Mucosa of descending colon (tissue), 3 donors: ENCODE measurements at regions not wholly inside any gene's neighbourhood (a gene's known extent, or its start where the extent isn't known, plus 50 kb on each side); places are given as distances from the start of the nearest gene placed in this dataset.

Experiments used
- ATAC-seq: fragments of 200-7000 bp; cut with Tn5 transposase; one replicate; pipeline ENCODE4 v1.9.1; 2020; ENCODE audit warnings: mild to moderate bottlenecking, moderate library complexity
- DNase-seq, 3 donors: peaks; one replicate each; pipeline ENCODE4 v3.0.0-alpha.2; 2020
- H3K36me3 ChIP-seq: fragments of 200-600 bp; one replicate; pipeline ENCODE4 v1.8.0; 2021; ENCODE audit warnings: low read depth, mild to moderate bottlenecking
- H3K4me1 ChIP-seq: fragments of 200-600 bp; one replicate; pipeline ENCODE4 v1.8.0; 2021; ENCODE audit warnings: low read depth, mild to moderate bottlenecking
- H3K4me3 ChIP-seq: fragments of 200-600 bp; one replicate; pipeline ENCODE4 v1.8.0; 2021; ENCODE audit warnings: mild to moderate bottlenecking
- H3K9me3 ChIP-seq: fragments of 200-600 bp; one replicate; pipeline ENCODE4 v1.8.0; 2021; ENCODE audit warnings: mild to moderate bottlenecking
- intact Hi-C, 2 donors: fragments of 100-400 bp; cut with DNase I in 1 of 2; cut with micrococcal nuclease in 1 of 2; formaldehyde crosslinking; loops; one replicate each; pipeline versions ENCODE4 v1.11.0 to v1.11.1; 2022; cut with DNase I, micrococcal nuclease
- TF ChIP-seq, protein P1 (sequence below): fragments of 200-600 bp; IDR thresholded peaks from one replicate; pipeline ENCODE4 v1.8.0; 2022; ENCODE audit warnings: antibody characterized with exemption, mild to moderate bottlenecking
- donor health status: DM: no; HTN: no; CAD: no; lungs with moderate emphysema.
- donor health status: DM: no; HTN: no; CAD: no.
- donor health status: DM: no; HTN: yes; CAD: no.

DNA sequence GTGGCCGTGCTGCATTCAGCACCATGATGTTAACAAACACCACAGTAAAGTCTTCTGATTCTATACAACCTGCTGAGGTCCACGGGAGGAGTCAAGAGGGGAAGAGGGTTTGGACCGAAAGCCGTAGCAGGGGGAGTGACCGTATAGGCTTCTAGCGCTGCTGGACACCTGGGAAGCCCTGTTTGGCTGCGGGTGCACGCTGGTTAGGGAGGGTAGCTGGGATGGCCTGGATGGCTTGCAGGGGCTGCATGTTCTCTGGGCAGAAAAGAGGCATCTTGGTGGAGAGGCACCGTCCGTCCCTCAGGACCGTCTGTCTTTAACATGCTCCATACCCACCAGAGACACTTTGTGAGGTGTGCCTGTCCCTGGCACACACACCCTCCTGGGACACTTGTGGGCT lies 251.0 kb upstream of the IRX1 start:
- DNase-seq = no peak
- ATAC-seq = no peak
- no peak overlapping the region for H3K4me3 ChIP-seq
- intact Hi-C loops = no loop called here
- H3K9me3 ChIP-seq = peaks cover 19% of the 10 kb centered on the region
- H3K36me3 ChIP-seq = no peaks in the 10 kb centered on the region
- H3K4me1 ChIP-seq = no peaks in the 10 kb centered on the region
- TF ChIP-seq, protein P1, sequence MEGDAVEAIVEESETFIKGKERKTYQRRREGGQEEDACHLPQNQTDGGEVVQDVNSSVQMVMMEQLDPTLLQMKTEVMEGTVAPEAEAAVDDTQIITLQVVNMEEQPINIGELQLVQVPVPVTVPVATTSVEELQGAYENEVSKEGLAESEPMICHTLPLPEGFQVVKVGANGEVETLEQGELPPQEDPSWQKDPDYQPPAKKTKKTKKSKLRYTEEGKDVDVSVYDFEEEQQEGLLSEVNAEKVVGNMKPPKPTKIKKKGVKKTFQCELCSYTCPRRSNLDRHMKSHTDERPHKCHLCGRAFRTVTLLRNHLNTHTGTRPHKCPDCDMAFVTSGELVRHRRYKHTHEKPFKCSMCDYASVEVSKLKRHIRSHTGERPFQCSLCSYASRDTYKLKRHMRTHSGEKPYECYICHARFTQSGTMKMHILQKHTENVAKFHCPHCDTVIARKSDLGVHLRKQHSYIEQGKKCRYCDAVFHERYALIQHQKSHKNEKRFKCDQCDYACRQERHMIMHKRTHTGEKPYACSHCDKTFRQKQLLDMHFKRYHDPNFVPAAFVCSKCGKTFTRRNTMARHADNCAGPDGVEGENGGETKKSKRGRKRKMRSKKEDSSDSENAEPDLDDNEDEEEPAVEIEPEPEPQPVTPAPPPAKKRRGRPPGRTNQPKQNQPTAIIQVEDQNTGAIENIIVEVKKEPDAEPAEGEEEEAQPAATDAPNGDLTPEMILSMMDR = no peak

GRCh38 chr5:3343911-3344310 lies 251.7 kb upstream of the IRX1 start:
- H3K36me3 ChIP-seq = no peaks in the 10 kb centered on the region
- no peaks in the 10 kb centered on the region for H3K4me1 ChIP-seq
- no peak for ATAC-seq
- H3K9me3 ChIP-seq = peaks cover 15% of the 10 kb centered on the region
- intact Hi-C loops = no loop called here
- no peak for DNase-seq
- TF ChIP-seq, protein P1 = no peak
- H3K4me3 ChIP-seq = no peak overlapping the region

DNA sequence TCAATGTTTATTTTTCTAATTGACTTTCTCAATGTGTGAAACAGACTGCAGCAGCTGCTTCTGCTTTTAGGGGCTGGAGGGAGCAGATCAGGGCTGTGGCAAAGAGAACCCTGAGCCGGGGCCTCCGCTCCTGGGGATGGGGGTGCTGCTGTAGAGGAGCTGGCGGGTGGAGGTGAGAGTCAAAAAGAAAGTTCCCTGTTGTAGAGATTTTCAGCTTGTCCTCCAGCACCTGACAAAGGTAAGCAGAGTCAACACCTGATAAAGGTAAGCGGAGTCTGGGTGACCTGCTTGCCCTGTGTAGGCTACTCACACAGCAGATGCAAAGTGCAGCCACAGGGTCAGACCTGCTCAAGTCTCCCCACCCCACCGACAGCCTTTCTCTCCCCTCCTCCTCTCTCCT lies 252.4 kb upstream of the IRX1 start:
- TF ChIP-seq, protein P1 = no peak
- no peak for DNase-seq
- Histone ChIP-seq H3K9me3 (peaks cover 8% of the 10 kb centered on the region), H3K4me1 (no peaks in the 10 kb centered on the region), H3K4me3 (no peak overlapping the region), H3K36me3 (no peaks in the 10 kb centered on the region)
- intact Hi-C loops = no loop called here
- ATAC-seq = no peak

DNA sequence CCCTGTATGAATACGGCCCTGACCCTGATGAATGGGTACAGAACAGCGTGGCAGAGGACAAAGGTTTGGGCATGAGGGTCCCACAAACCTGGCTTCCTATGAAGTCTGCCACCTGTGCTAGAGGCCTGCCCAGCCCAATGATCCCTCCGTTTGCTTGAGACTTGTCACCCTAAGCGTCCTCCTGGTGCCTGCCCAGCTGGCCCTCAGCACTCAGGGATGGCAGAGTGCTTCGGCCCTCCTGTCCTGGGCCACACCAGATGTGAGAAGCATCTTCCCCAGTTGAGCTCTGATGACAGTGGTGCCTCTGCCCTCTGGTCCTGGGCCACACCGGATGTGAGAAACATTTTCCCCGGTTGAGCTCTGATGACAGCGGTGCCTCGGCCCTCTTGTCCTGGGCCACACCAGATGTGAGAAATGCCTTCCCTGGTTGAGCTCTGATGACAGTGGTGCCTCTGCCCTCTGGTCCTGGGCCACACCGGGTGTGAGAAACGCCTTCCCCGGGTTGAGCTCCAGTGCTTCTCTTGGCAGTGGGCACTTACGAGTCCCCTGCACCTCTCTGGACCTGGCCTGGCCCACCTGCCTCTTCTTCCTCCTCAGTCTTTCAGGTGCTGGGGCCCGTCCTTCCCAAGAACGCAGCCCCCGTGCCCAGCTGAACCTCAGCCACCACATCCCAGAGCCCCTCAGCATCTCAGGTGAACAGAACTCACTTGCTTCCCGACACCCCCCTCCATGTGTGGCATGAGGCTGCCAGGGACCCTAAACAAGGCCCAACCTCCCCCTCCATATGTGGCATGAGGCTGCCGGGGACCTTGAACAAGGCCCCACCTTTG lies 253.1 kb upstream of the IRX1 start:
- intact Hi-C loops = no loop called here
- Histone ChIP-seq H3K4me3 (no peak overlapping the region), H3K36me3 (no peaks in the 10 kb centered on the region), H3K9me3 (peaks cover 3% of the 10 kb centered on the region), H3K4me1 (no peaks in the 10 kb centered on the region)
- ATAC-seq = no peak
- no peak for DNase-seq
- TF ChIP-seq, protein P1 = no peak

DNA sequence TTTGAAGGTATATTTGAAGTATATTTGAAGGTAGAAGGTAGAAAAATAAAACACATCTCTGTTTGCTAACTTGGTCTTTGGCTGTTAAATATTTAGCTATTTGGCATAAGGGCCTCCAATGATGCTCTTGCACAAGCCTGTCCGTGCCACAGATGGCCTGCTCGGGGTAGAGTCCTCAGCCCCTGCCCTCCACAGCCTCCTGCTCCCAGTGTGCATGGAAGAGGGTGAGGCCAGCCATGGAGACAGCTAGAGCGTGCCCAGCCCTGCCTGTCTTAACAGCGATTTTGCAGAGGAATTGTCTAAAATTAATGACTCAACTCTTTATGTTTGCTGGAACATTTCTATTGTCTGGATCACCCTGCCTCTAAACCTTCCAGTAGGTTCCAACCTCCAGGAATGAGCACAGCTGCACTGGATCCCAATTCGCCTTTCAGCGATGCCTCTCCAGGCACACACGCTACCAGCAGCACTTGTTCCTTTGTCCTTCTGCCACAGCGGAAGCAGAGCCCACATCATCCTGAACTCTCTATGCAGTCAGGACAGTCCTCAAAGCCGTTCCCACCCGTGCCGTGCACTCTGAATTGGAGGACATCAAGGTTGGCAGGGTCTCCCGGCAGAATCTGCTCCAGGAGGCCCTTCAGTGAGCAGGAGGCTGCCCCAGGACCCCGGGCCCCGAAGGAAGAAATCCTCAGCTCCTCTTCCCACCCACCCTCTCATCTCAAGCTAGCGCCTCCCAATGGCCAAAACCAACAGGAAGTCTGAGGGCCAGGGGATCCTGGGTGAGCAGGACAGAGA lies 254.0 kb upstream of the IRX1 start:
- intact Hi-C loops = no loop called here
- DNase-seq = no peak

More for the DNA sequence above, 254.0 kb upstream of the IRX1 start:
- no peak for ATAC-seq
- TF ChIP-seq, protein P1 = no peak
- H3K36me3 ChIP-seq = no peaks in the 10 kb centered on the region
- H3K9me3 ChIP-seq = peaks cover 2% of the 10 kb centered on the region
- H3K4me1 ChIP-seq = no peaks in the 10 kb centered on the region
- H3K4me3 ChIP-seq = no peak overlapping the region
